HepG2 (cell line): ENCODE measurements at regions not wholly inside any gene's neighbourhood (a gene's known extent, or its start where the extent isn't known, plus 50 kb on each side); places are given as distances from the start of the nearest gene placed in this dataset.

Experiments used
- BORCS8-MEF2B ChIP-seq: sonication (generic); formaldehyde crosslinking; IDR thresholded peaks from 2 replicates; pipeline ENCODE4 v1.8.0; 2022; ENCODE audit warnings: mild to moderate bottlenecking, missing genetic modification reagents
- CEBPB ChIP-seq: IDR thresholded peaks from 2 replicates; pipeline ENCODE4 v1.6.1; 2011; ENCODE audit warnings: low read depth, low read length, improper control_type of control experiment, borderline replicate concordance
- FOXK1 ChIP-seq: sonication (generic); formaldehyde crosslinking; IDR thresholded peaks from 2 replicates; pipeline ENCODE4 v1.4.0; 2020; ENCODE audit warnings: low read depth, missing genetic modification reagents, borderline replicate concordance
- MXI1 ChIP-seq: IDR thresholded peaks from 3 replicates; pipeline ENCODE4 v1.6.1; 2012; ENCODE audit warnings: low read depth, low read length, inconsistent platforms, borderline replicate concordance
- POLR2AphosphoS5 ChIP-seq: IDR thresholded peaks from 2 replicates; pipeline ENCODE4 v1.6.1; 2012; ENCODE audit warnings: low read depth, low read length
- TSC22D2 ChIP-seq: sonication (generic); formaldehyde crosslinking; IDR thresholded peaks from 2 replicates; pipeline ENCODE4 v1.5.1; 2020; ENCODE audit warnings: missing genetic modification reagents, mild to moderate bottlenecking, borderline replicate concordance
- ZNF589 ChIP-seq: sonication (generic); formaldehyde crosslinking; conservative IDR thresholded peaks from 2 replicates; pipeline ENCODE4 v1.8.0; 2022; ENCODE audit warnings: mild to moderate bottlenecking, moderate library complexity, missing genetic modification reagents
- ZSCAN12 ChIP-seq: sonication (generic); formaldehyde crosslinking; IDR thresholded peaks from 2 replicates; pipeline ENCODE4 v1.9.0; 2021; ENCODE audit warnings: mild to moderate bottlenecking, missing genetic modification reagents
- TF ChIP-seq, protein P1 (sequence below): sonication (generic); formaldehyde crosslinking; IDR thresholded peaks from 2 replicates; pipeline ENCODE4 v1.4.0; 2020; ENCODE audit warnings: mild to moderate bottlenecking, missing genetic modification reagents
- TF ChIP-seq, protein P2 (sequence below): sonication (generic); formaldehyde crosslinking; IDR thresholded peaks from 2 replicates; pipeline ENCODE4 v1.5.0; 2020; ENCODE audit warnings: mild to moderate bottlenecking, missing genetic modification reagents, moderate library complexity
- TF ChIP-seq, protein P3 (sequence below): sonication (generic); formaldehyde crosslinking; IDR thresholded peaks from 2 replicates; pipeline ENCODE4 v1.4.0; 2020; ENCODE audit warnings: missing genetic modification reagents

DNA sequence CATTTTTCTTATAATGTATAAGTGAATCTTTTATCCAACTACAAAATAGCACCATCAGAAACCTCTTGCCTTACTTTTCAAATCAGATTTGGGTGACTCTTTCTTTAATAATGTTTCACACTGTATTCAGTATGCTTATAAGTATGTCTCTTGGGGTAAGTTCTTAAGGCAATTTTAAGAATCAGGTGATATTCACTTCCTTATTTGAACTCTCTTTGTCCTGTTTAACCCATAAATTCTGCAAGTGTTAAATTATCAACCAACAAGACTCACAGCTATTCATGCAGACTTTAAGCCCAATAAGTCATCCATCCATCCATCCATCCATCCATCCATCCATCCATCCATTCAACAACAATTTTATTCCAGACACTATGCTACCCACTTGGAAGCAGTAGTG lies 142.7 kb upstream of the FBXL17 start:
- TF ChIP-seq BORCS8-MEF2B (CRISPR knock-in tag) (no peak), ZNF589 (CRISPR knock-in tag) (no peak), ZSCAN12 (CRISPR knock-in tag) (no peak), FOXK1 (CRISPR knock-in tag) (no peak), CEBPB (no peak), POLR2AphosphoS5 (no peak), TSC22D2 (CRISPR knock-in tag) (no peak), MXI1 (no peak)
- TF ChIP-seq, protein P1, sequence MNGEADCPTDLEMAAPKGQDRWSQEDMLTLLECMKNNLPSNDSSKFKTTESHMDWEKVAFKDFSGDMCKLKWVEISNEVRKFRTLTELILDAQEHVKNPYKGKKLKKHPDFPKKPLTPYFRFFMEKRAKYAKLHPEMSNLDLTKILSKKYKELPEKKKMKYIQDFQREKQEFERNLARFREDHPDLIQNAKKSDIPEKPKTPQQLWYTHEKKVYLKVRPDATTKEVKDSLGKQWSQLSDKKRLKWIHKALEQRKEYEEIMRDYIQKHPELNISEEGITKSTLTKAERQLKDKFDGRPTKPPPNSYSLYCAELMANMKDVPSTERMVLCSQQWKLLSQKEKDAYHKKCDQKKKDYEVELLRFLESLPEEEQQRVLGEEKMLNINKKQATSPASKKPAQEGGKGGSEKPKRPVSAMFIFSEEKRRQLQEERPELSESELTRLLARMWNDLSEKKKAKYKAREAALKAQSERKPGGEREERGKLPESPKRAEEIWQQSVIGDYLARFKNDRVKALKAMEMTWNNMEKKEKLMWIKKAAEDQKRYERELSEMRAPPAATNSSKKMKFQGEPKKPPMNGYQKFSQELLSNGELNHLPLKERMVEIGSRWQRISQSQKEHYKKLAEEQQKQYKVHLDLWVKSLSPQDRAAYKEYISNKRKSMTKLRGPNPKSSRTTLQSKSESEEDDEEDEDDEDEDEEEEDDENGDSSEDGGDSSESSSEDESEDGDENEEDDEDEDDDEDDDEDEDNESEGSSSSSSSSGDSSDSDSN (CRISPR knock-in tag), result no peak
- TF ChIP-seq, protein P2, sequence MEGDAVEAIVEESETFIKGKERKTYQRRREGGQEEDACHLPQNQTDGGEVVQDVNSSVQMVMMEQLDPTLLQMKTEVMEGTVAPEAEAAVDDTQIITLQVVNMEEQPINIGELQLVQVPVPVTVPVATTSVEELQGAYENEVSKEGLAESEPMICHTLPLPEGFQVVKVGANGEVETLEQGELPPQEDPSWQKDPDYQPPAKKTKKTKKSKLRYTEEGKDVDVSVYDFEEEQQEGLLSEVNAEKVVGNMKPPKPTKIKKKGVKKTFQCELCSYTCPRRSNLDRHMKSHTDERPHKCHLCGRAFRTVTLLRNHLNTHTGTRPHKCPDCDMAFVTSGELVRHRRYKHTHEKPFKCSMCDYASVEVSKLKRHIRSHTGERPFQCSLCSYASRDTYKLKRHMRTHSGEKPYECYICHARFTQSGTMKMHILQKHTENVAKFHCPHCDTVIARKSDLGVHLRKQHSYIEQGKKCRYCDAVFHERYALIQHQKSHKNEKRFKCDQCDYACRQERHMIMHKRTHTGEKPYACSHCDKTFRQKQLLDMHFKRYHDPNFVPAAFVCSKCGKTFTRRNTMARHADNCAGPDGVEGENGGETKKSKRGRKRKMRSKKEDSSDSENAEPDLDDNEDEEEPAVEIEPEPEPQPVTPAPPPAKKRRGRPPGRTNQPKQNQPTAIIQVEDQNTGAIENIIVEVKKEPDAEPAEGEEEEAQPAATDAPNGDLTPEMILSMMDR, result no peak
- TF ChIP-seq, protein P3, sequence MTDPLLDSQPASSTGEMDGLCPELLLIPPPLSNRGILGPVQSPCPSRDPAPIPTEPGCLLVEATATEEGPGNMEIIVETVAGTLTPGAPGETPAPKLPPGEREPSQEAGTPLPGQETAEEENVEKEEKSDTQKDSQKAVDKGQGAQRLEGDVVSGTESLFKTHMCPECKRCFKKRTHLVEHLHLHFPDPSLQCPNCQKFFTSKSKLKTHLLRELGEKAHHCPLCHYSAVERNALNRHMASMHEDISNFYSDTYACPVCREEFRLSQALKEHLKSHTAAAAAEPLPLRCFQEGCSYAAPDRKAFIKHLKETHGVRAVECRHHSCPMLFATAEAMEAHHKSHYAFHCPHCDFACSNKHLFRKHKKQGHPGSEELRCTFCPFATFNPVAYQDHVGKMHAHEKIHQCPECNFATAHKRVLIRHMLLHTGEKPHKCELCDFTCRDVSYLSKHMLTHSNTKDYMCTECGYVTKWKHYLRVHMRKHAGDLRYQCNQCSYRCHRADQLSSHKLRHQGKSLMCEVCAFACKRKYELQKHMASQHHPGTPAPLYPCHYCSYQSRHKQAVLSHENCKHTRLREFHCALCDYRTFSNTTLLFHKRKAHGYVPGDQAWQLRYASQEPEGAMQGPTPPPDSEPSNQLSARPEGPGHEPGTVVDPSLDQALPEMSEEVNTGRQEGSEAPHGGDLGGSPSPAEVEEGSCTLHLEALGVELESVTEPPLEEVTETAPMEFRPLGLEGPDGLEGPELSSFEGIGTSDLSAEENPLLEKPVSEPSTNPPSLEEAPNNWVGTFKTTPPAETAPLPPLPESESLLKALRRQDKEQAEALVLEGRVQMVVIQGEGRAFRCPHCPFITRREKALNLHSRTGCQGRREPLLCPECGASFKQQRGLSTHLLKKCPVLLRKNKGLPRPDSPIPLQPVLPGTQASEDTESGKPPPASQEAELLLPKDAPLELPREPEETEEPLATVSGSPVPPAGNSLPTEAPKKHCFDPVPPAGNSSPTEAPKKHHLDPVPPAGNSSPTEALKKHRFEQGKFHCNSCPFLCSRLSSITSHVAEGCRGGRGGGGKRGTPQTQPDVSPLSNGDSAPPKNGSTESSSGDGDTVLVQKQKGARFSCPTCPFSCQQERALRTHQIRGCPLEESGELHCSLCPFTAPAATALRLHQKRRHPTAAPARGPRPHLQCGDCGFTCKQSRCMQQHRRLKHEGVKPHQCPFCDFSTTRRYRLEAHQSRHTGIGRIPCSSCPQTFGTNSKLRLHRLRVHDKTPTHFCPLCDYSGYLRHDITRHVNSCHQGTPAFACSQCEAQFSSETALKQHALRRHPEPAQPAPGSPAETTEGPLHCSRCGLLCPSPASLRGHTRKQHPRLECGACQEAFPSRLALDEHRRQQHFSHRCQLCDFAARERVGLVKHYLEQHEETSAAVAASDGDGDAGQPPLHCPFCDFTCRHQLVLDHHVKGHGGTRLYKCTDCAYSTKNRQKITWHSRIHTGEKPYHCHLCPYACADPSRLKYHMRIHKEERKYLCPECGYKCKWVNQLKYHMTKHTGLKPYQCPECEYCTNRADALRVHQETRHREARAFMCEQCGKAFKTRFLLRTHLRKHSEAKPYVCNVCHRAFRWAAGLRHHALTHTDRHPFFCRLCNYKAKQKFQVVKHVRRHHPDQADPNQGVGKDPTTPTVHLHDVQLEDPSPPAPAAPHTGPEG (CRISPR knock-in tag), result no peak
